ENCODE measurements at regions not wholly inside any gene's neighbourhood (a gene's known extent, or its start where the extent isn't known, plus 50 kb on each side); places are given as distances from the start of the nearest gene placed in this dataset.
"Not testable (repeated sequence)": the region's sequence is repeated elsewhere in the genome, so short reads cannot be mapped to it uniquely, and the experiment has no call there.

DNA sequence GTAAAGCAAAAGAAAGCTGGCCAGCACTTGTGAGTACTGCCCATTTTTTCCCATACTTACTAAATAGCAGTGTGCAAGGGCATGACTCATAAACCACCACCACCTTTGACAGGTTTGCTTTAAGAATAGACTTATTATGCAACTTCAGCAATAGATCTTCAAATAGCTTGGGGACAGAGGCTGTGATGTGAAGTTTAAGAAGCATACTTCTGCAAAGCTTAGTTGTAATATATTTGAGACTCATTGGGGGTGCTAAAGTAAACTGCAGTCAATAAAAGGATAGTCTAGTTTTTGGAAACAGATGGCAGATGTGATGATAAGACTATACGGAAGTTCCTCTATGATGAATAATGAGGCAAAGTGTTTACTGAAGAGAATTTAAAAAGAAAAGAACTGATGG lies 210.0 kb downstream of the PLA2G4A start:
- DNase-seq = no peak

DNA sequence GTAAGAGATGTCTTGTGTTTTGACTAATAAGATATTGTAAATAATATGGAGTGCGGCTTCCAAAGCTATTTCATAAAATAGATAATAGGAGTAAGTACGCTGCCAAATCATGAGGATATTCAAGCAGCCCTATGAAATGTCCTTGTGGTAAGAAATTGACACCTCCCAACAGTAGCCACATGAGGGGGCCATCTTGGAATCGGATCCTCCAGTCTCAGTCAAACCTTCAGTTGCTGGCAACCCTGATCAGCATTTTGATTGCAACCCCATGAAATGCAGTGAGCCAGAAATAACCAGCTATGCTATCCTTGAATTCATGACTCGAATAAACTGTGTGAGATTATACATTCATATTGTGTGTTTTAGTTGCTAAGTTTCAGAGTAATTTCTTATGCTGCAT lies 212.4 kb downstream of the PLA2G4A start:
- no peak for DNase-seq

DNA sequence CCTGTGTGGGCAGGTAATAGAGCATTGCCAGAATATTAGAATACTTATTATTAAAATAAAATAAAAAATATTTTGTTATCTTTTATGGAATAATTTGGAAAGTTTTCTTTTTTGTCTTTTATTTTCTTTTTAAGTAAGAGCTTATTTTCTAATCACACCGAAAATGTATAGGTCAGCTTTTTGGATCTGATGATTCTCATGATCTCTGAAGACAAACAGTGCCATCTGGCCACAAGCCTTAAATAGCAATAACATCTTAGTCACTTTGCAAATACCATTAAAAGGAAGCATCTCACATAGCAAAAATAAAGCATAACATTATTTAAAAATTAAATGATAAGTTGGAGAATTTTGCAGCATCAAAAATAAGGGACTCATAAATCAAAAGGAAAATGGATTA lies 213.8 kb downstream of the PLA2G4A start:
- no peak for DNase-seq

DNA sequence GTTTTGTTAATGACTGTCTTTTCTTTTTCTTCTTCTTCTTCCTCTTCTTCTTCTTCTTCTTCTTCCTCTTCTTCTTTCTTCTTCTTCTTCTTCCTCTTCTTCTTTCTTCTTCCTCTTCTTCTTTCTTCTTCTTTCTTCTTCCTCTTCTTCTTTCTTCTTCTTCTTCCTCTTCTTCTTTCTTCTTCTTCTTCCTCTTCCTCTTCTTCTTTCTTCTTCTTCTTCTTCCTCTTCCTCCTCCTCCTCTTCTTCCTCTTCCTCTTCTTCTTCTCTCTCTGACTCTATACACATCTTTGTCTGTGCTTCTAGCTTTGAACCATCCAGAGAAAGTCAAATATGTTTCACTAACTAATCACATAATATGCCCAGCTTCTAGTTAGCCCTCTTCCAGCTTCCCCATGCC lies 214.7 kb downstream of the PLA2G4A start:
- DNase-seq = not testable (repeated sequence)

DNA sequence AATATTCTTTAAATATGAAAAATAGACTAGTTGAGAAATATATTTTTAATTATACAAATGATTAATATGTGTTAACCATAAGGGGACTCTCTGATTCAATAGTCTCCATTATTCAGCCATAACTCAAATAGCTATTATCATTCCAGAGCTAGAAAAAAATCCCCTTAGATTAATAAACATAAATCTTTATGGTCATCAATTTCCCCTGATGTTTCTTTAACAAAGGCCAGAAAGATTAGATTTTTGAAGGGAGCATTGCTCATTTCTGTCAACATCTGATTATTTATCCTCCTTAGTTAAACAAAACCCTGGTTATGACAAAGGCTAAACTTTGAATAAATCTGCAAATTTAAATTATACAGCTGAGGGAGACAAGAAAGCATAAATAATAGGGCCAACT lies 215.7 kb downstream of the PLA2G4A start:
- no peak for DNase-seq

DNA sequence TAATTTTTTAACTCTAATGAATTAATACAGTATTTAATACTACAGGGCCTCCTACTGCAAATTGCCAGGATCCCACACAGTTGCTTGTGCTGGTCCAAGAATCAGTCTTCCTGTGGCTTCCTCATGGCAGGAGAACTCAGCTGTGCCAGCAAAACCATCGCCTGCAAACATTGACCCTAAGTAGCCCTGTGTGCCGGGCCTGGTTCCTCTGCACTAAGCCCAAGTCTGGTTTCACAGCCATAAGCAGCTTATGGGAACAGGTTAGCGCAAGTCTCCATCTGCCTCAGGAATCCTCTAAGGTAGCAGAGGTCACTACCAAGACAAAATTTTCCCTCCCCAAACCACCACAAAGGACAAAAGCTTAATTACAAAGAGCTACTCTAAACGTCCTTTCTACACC lies 216.6 kb downstream of the PLA2G4A start:
- no peak for DNase-seq

DNA sequence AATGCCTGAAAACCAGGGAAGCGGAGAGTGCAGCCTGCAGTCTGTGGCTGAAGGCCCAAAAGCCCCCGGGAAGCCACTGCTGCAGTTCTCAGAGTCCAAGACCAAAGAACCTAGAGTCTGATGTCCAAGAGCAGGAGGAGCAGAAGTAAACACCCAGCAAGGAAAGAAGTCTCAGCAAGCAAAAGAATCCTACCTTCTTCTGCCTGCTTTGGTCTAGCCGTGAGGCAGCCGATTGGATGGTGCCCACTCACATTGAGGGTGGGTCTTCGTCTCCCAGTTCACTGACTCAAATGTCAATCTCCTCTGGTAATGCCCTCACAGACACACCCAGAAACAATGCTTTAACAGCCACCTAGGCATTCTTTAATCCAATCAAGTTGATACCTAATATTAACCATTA lies 217.5 kb downstream of the PLA2G4A start:
- DNase-seq = no peak

DNA sequence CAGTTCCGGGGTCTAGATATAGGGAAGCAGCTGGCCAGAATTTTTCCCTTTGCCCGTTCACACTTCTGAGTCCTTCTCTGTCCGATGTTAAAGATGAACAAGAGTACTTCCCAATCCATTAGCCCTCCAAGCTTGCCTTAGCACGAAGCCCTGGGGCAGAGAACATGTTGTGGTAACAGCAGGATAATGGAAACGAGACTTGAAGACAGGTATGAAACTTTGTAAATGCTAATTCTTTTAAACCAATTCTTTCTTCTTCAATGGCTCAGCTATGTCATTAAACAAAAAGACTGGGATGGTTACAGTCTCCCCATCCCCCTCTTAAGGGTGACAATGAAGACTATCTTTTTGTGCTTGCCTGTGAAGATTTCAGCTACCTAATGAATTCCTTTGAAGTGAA lies 218.5 kb downstream of the PLA2G4A start:
- DNase-seq = no peak

DNA sequence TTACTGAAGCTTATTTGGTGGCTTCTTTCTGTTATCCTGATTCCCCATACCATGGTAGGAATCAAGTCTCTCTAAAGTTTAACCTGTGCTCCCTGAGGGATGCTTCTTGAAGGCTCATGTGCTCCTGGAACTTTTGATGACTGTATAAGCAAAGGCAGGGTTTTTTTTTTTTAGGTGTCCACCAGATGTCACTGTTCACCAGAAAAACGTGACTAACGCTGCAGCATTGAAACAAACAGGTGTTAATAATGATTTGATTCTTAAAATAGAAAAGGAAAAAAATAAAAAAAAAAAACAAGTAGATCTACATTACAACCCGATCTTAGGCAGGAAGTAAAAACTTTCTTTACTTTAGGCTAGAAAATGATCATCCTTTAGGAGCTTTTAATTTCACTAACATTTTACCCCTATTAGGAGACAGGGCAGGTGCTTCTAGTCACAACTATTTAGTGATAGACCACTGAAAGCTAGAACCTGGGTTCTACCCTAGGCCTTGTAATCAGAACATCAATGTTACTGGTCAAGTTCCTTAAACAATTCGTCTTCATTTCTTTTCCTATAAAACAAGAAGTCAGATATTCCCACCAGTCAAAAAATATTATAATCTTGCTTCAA lies 223.0 kb downstream of the PLA2G4A start:
- DNase-seq = peak; percentile 54

DNA sequence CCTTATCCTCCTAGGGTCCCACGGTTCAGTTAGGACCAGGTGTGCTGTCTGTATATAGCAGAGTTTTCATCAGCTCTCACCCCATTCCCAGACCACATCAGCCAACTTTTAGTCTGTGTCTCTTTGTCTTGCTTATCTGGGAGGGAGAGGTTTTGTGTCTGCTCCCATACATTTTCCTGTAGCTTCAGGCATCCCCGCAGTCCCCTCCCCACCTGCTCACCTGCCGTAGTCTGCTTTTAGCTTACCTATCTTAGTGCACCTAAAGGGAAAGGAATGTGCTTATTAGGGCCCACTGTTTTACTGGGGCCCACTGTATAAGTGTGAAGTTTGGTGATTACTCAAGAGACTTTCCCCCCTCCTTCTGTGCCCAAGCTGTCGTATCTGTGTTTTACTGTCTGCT lies 225.1 kb downstream of the PLA2G4A start:
- no peak for DNase-seq

DNA sequence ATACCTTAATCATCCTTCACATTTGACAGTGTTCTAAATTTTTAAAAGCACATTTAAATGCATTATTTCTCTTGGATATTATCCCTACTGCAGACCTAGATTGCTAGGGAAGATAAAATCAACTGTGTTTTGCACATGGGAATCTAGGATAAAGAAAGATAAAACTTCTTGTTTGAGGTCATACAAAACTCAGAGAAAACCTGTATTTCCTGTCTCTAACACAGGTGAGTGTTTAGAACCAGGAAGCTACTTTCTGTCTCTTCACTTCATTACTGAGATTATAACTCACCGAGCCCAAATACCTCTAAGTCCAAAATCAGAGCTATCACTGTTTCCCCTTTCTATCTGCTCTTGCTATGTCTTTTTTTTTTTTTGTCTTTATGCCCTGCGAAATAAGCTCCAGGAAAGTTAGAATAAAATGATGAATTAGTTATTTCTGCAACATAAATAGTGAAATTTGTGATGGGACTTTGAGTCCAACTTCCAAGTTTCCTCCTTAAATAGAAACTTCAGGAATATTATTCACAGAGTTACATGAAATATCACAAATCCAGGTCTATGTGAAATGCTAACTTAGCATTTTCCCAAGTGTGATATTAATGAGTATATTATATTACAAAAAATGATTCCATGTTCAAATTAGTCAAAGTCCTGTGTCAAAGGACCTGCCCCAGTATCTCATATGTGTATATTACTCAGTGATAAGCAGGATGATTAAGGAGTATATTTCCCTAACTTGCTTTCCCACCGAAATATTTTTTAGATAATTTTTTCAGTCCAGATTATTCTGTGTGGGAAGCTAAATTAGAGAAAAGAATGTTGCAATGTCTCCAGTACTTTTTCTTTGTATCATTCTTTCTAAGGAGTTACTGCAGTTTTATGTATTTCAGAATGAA lies 226.4 kb downstream of the PLA2G4A start:
- no peak for DNase-seq

DNA sequence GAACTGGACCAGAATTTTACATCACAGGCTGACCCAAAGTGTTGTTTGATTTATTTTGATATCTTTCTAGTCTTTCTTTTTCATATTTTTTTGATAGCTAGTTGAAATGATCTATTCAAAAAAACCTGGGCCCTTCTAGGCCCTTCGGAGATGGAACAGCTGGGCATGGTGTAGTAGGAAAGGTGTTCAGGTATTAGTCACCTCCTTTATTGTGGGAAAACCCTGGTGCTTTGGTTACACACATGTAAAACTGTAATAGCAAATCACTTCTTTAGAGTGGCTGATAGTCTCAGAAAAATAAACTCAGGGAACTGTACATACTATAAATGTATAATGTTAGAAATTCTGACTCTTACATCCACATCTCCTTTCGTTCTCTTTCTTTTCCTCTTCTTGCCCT lies 234.5 kb downstream of the PLA2G4A start:
- no peak for DNase-seq

DNA sequence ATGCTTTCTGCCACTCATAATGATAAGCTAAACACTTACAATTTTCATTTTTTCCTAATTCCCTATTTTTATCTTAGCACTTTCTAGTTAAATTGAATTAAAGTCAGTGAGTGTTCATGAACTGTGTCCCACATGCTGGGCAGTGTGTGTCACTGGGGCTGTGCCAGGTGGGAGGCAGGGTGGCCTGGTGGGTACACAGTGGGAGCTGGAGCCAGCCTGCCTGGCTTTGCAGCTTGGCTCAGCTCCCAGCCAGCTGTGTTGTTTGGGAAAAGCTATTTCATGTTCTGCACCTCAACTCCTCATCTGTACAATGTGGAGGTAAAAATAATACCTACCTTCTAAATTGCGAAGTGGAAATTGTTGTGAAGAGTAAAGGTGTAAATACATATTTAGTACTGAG lies 238.4 kb downstream of the PLA2G4A start:
- peak; percentile 83 for DNase-seq

DNA sequence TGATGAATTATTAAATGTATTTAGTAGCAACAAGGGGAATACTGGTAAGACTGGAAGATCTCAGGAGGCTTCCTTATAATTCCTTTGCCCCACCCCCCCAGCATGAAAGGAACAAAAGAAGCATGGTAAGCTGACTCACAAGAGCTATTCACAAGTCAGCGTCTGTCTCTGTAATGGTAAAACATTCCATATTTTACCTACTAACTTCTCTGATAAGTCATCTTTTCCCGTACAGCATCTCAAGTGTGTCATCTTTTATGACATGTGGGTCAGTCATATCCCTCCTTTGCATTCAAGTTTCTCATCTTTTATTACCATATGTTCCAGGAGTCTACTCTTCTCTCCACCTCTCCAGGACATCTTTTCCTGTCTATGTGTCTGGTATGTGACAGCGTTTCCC lies 241.3 kb downstream of the PLA2G4A start:
- DNase-seq = no peak

DNA sequence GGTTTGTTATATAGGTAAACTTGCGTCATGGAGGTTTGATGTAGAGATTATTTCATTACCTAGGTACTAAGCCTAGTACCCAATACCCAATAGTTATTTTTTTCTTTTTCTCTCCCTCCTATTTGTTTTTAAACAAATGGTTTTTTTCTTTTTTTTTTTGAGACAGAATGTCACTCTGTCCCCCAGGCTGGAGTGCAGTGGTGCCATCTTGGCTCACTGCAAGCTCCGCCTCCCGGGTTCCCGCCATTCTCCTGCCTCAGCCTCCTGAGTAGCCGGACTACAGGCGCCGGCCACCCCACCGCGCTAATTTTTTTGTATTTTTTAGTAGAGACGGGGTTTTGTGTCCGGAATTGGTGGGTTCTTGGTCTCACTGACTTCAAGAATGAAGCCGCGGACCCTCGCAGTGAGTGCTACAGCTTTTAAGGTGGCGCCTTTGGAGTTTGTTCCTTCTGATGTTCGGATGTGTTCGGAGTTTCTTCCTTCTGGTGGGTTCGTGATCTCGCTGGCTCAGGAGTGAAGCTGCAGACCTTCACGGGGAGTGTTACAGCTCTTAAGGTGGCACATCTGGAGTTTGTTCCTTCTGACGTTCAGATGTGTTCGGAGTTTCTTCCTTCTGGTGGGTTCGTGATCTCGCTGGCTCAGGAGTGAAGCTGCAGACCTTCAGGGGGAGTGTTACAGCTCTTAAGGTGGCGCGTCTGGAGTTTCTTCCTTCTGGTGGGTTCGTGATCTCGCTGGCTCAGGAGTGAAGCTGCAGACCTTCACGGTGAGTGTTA lies 243.7 kb downstream of the PLA2G4A start:
- DNase-seq = not testable (repeated sequence)

DNA sequence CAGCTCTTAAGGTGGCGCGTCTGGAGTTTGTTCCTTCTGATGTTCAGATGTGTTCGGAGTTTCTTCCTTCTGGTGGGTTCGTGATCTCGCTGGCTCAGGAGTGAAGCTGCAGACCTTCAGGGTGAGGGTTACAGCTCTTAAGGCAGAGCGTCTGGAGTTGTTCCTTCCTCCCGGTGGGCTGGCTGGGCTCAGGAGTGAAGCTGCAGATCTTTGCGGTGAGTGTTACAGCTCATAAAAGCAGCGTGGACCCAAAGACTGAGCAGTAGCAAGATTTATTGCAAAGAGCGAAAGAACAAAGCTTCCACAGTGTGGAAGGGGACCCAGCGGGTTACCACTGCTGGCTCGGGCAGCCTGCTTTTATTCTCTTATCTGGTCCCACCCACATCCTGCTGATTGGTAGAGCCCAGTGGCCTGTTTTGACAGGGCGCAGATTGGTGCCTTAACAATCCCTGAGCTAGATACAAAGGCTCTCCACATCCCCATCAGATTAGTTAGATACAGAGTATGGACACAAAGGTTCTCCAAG lies 244.3 kb downstream of the PLA2G4A start:
- DNase-seq = not testable (repeated sequence)

DNA sequence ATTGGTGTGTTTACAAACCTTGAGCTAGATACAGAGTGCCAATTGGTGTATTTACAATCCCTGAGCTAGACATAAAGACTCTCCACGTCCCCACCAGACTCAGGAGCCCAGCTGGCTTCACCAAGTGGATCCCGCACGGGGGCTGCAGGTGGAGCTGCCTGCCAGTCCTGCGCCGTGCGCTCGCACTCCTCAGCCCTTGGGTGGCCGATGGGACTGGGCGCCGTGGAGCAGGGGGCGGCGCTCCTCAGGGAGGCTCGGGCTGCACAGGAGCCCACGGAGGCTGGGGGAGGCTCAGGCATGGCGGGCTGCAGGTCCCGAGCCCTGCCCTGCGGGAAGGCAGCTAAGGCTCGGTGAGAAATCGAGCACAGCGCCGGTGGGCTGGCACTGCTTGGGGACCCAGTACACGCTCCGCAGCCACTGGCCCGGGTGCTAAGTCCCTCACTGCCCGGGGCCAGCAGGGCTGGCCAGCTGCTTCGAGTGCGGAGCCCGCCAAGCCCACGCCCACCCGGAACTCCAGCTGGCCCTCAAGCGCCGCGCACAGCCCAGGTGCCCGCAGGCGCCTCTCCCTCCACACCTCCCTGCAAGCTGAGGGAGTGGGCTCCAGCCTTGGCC lies 245.0 kb downstream of the PLA2G4A start:
- not testable (repeated sequence) for DNase-seq

DNA sequence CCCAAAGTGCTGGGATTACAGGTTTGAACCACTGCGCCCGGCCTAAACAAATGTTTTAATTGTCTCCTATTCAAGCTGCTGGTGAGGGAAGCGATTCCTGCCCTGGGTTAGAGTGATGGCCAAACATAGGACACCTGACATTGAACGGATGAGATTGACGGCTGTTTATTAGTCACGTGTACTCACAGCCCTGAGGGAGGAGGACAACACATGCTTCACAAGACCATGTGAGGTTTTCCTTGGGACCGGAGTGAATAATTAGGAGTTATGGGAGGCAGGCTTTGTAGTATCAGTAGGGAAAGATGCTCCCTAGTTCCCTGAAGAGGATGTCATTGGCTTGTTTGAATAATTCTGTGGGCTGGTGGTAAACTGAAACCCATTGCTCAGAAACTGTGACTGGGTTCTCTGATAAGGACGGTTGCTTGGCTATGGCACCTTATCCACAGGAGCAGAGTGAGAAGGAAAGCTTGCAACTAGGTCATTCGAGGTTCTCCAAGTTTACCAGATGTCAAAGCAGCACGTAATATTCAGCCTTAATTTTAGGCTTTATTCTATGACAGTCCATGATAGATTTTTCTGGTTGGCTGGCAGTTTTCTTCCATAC lies 245.8 kb downstream of the PLA2G4A start:
- no peak for DNase-seq

DNA sequence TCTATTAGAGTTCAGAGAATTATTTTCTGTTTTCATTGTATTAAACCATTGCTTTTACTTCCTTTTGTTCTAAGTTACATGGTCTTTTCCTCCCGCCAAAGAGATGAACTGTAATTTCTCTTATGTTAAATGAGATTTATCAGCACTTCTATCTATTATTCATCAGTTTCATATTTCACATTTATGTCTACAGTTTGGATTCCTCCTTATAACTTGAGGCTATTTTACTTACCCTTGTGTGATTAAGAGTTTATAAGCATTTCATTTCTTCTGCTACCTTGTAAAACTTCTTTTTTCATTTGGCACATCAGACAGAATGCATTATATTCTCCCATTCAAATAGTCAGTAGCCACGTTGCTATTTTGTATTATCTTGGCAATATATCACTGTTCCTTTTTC lies 248.2 kb downstream of the PLA2G4A start:
- no peak for DNase-seq

DNA sequence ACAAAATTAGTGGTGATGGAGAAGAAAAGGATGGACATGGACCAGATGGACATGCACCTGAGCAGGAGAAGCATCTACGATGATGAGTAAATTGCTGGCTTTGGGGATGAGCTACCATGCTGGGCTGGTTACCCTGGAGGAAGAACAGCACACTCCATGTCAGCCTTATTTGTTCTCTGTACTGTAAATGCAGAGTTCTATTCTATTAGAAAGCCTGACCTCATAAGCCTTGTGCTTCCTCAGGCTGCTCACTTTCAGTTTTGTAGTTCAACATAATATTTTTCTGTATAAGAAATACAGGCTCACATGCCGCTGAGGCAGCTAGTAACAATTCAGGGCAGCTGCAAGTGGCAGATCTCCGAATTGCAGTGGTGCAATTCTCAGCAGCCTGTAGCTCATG lies 249.6 kb downstream of the PLA2G4A start:
- DNase-seq = no peak

DNA sequence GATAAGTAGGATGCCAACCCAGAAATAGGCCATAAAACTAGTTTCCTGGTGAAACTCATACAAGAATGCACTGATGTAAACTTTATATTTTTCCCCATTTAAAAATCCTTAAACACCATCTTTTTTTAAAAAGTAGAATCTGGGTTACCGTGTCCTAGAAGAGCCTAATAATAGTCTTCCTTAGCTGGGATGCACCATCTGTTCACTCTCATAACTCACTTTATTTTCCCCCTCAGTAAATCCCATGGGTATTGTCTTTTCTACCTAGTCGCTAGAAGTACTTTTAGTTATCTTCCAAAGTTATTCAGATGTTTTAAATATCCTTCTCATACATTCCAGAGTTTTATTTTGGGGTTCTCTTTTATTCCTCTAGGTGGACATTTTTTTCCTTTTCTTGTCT lies 250.2 kb downstream of the PLA2G4A start:
- no peak for DNase-seq

DNA sequence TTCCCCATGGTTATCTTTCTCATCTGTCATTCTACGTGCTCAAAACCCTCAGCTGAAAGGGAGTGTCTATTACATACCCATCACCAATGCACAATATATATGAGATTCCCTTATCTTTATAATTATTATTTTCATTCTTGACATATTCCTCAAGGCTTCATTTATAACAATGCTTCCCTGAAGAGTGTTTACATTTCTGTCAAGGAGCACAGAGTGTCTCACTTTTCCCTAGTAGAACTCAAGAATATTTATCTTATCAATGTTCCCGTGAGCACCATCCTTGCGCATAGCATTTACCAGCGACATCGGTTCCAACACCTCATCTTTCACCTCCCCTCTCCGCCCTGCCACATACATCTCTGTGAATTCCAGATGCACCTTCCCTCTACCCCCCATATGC lies 250.6 kb downstream of the PLA2G4A start:
- no peak for DNase-seq

DNA sequence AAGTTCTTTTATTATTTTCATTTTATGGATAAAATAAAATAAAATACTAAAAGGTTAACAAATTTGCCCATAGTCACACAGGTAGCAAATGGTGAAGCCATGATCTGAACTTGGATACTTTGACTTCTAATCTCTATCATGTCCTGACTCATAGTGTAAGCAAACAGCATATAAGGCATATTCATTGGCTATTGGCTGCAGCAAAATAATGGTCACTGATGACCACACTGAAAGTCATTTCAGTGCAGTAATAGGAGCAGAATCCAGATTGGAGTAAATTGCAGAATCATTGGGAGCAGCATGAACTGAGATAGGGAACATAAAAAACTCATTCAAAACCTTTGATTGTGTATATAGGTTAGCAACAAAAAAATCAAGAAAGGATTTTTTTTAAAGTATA lies 262.9 kb downstream of the PLA2G4A start:
- DNase-seq = no peak
